Neuronal stem cell (in vitro differentiated cells): ENCODE measurements at regions not wholly inside any gene's neighbourhood (a gene's known extent, or its start where the extent isn't known, plus 50 kb on each side); places are given as distances from the start of the nearest gene placed in this dataset.

Source experiments
- DNase-seq: peaks from one replicate; pipeline ENCODE4 v3.0.0-alpha.2; 2013; ENCODE audit warnings: low spot score
- H2AFZ ChIP-seq: one replicate; pipeline ENCODE4 v1.6.1; 2013; ENCODE audit warnings: mild to moderate bottlenecking, low read length, inconsistent platforms
- H2AK5ac ChIP-seq: 2 replicates; pipeline ENCODE4 v1.6.1; 2013; ENCODE audit warnings: low read depth, mild to moderate bottlenecking, inconsistent platforms, low read length, moderate library complexity, mixed read lengths
- H2BK120ac ChIP-seq: 2 replicates; pipeline ENCODE4 v1.6.1; 2013; ENCODE audit warnings: low read depth, mild to moderate bottlenecking, inconsistent platforms, low read length, moderate library complexity, mixed read lengths
- H2BK12ac ChIP-seq: one replicate; pipeline ENCODE4 v1.6.1; 2013; ENCODE audit warnings: low read length, inconsistent platforms
- H2BK15ac ChIP-seq: 2 replicates; pipeline ENCODE4 v1.6.1; 2013; ENCODE audit warnings: mild to moderate bottlenecking, low read length, inconsistent platforms, mixed read lengths
- H2BK5ac ChIP-seq: one replicate; pipeline ENCODE4 v1.6.1; 2013; ENCODE audit warnings: inconsistent platforms, mild to moderate bottlenecking, low read length, moderate library complexity
- H3K14ac ChIP-seq: one replicate; pipeline ENCODE4 v1.6.1; 2013; ENCODE audit warnings: low read length, inconsistent platforms
- H3K18ac ChIP-seq: 2 replicates; pipeline ENCODE4 v1.6.1; 2013; ENCODE audit warnings: low read length, inconsistent platforms
- H3K23ac ChIP-seq: 2 replicates; pipeline ENCODE4 v1.6.1; 2013; ENCODE audit warnings: low read depth, mild to moderate bottlenecking, mixed read lengths, low read length, inconsistent platforms; ENCODE audit not compliant: poor library complexity
- H3K27ac ChIP-seq: replicated peaks from 3 replicates; pipeline ENCODE4 v1.5.1; 2013; ENCODE audit warnings: low read length, inconsistent platforms
- H3K27me3 ChIP-seq, 3 experiments: 2 replicates each; pipeline ENCODE4 v1.6.1; 2013; ENCODE audit warnings: low read length in 3 of 3, mild to moderate bottlenecking in 2 of 3, inconsistent platforms in 1 of 3, low read depth in 1 of 3, mixed read lengths in 1 of 3, moderate library complexity in 1 of 3; ENCODE audit not compliant: control insufficient read depth in 3 of 3, insufficient read depth in 3 of 3
- H3K36me3 ChIP-seq, 2 donors: replicated peaks in 1 of 2; 2 replicates each; pipeline ENCODE4 v1.6.1; 2013; ENCODE audit warnings: low read length in 2 of 2; ENCODE audit not compliant: control insufficient read depth in 2 of 2, insufficient read depth in 2 of 2
- H3K4ac ChIP-seq: 2 replicates; pipeline ENCODE4 v1.6.1; 2013; ENCODE audit warnings: inconsistent platforms, mild to moderate bottlenecking, low read length, moderate library complexity
- H3K4me1 ChIP-seq, 2 donors: 1 replicate in 1 of 2; 2 replicates in 1 of 2; pipeline ENCODE4 v1.6.1; 2013; ENCODE audit warnings: low read length in 2 of 2, low read depth in 1 of 2; ENCODE audit not compliant: control insufficient read depth in 2 of 2, insufficient read depth in 1 of 2
- H3K4me2 ChIP-seq: one replicate; pipeline ENCODE4 v1.6.1; 2013; ENCODE audit warnings: mild to moderate bottlenecking, low read length, inconsistent platforms; ENCODE audit not compliant: insufficient read depth, poor library complexity, severe bottlenecking
- H3K4me3 ChIP-seq, 2 donors: 2 replicates each; pipeline ENCODE4 v1.5.1; 2013; ENCODE audit warnings: low read length in 2 of 2, mild to moderate bottlenecking in 2 of 2, inconsistent platforms in 1 of 2, moderate library complexity in 1 of 2
- H3K79me1 ChIP-seq: one replicate; pipeline ENCODE4 v1.6.1; 2013; ENCODE audit warnings: low read depth, mild to moderate bottlenecking, inconsistent platforms, low read length, moderate library complexity
- H3K9ac ChIP-seq: one replicate; pipeline ENCODE4 v1.6.1; 2013; ENCODE audit warnings: mild to moderate bottlenecking, low read depth, low read length, inconsistent platforms; ENCODE audit not compliant: poor library complexity
- H3K9me3 ChIP-seq, 2 donors: replicated peaks in 1 of 2; 2 replicates each; pipeline versions ENCODE3 to v1.6.1; 2013; ENCODE audit warnings: low read length in 2 of 2, mild to moderate bottlenecking in 2 of 2, inconsistent platforms in 1 of 2, low read depth in 1 of 2, mixed read lengths in 1 of 2, moderate library complexity in 1 of 2; ENCODE audit not compliant: control insufficient read depth in 2 of 2, insufficient read depth in 1 of 2
- H4K8ac ChIP-seq: one replicate; pipeline ENCODE4 v1.6.1; 2013; ENCODE audit warnings: low read depth, mild to moderate bottlenecking, inconsistent platforms, low read length, moderate library complexity
- H4K91ac ChIP-seq: one replicate; pipeline ENCODE4 v1.6.1; 2013; ENCODE audit warnings: low read length, low read depth, mild to moderate bottlenecking, inconsistent platforms; ENCODE audit not compliant: poor library complexity
- WGBS, 2 donors: extraction: QIAGEN DNeasy Blood & Tissue Kit; methylation state at CpG; one replicate each; pipeline ENCODE4 v1.1.7; 2013; ENCODE audit warnings: missing lambda C conversion rate in 2 of 2, mixed read lengths in 1 of 2; ENCODE audit not compliant: insufficient read length in 2 of 2, insufficient replicate concordance in 1 of 2; ENCODE audit errors: extremely low coverage in 2 of 2; 5-methylcytosine and 5-hydroxymethylcytosine counted together

DNA sequence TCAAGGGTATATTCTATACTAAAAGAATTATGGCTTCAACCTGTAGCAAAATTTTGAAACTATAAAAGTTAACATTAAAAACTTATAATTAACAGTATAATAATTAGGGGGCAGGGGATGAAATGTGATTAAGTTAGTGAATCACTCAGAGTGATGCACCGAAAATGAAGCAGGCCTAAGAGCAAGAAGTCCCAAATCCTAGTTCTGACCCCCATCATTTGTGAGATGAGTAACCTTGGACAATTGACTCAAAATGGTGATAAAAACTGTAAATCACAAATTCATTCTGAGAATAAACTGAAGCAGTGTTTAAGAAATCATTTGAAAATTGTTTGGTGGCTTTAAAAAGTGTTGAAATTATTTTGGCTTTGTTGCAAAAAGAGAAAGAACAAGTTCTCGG lies 56.8 kb downstream of the KLF12 start:
- no peak overlapping the region for H2BK5ac ChIP-seq
- no peak overlapping the region for H2AK5ac ChIP-seq
- no peaks in the 10 kb centered on the region for H3K27me3 ChIP-seq
- H3K36me3 ChIP-seq, result peaks cover 0 to 4% of the 10 kb centered on the region in 2 donors
- no peak overlapping the region for H4K91ac ChIP-seq
- no peak overlapping the region for H3K4me2 ChIP-seq
- H3K18ac ChIP-seq, result no peak overlapping the region
- H3K4me1 ChIP-seq, result peaks cover 0 to 1% of the 10 kb centered on the region in 2 donors
- no peak overlapping the region for H2BK15ac ChIP-seq
- no peaks in the 10 kb centered on the region for H3K79me1 ChIP-seq
- H3K23ac ChIP-seq, result no peak overlapping the region
- H2BK12ac ChIP-seq, result no peak overlapping the region
- H2AFZ ChIP-seq, result no peak overlapping the region
- no peak overlapping the region for H3K27ac ChIP-seq
- no peak overlapping the region for H3K14ac ChIP-seq
- no peak overlapping the region for H3K9ac ChIP-seq
- no peak overlapping the region for H3K4ac ChIP-seq
- no peak overlapping the region for H4K8ac ChIP-seq
- WGBS, 2 donors, result no CpG with 5 or more reads among the region's 2 CpGs
- no peak for DNase-seq
- peaks cover 2 to 8% of the 10 kb centered on the region in 2 donors for H3K9me3 ChIP-seq
- no peak overlapping the region for H3K4me3 ChIP-seq
- no peak overlapping the region for H2BK120ac ChIP-seq

GRCh38 chr13:74074723-74075122 lies 59.5 kb downstream of the KLF12 start:
- Histone ChIP-seq H2BK5ac (no peak overlapping the region), H3K79me1 (no peaks in the 10 kb centered on the region), H3K9ac (no peak overlapping the region), H3K18ac (no peak overlapping the region), H4K91ac (no peak overlapping the region), H3K14ac (no peak overlapping the region), H2AFZ (no peak overlapping the region), H2BK120ac (no peak overlapping the region), H3K23ac (no peak overlapping the region), H3K4ac (no peak overlapping the region), H4K8ac (no peak overlapping the region), H2AK5ac (no peak overlapping the region), H3K36me3 (peaks cover 0 to 4% of the 10 kb centered on the region in 2 donors), H3K9me3 (peaks cover 0 to 8% of the 10 kb centered on the region in 2 donors), H3K4me2 (no peak overlapping the region), H3K4me1 (peaks cover 0 to 1% of the 10 kb centered on the region in 2 donors), H2BK12ac (no peak overlapping the region), H3K27me3 (no peaks in the 10 kb centered on the region), H2BK15ac (no peak overlapping the region), H3K27ac (no peak overlapping the region), H3K4me3 (no peak overlapping the region)
- no peak for DNase-seq

GRCh38 chr13:74073274-74073673 lies 60.9 kb downstream of the KLF12 start:
- Histone ChIP-seq H3K9ac (no peak overlapping the region), H3K23ac (no peak overlapping the region), H3K18ac (no peak overlapping the region), H2AK5ac (no peak overlapping the region), H3K27ac (no peak overlapping the region), H2AFZ (no peak overlapping the region), H2BK5ac (no peak overlapping the region), H3K4ac (no peak overlapping the region), H4K91ac (no peak overlapping the region), H3K27me3 (no peaks in the 10 kb centered on the region), H4K8ac (no peak overlapping the region), H2BK12ac (no peak overlapping the region), H3K9me3 (peaks cover 0 to 8% of the 10 kb centered on the region in 2 donors), H2BK120ac (no peak overlapping the region), H3K4me3 (no peak overlapping the region), H3K14ac (no peak overlapping the region), H2BK15ac (no peak overlapping the region), H3K79me1 (no peaks in the 10 kb centered on the region), H3K4me2 (no peak overlapping the region), H3K36me3 (no peaks in the 10 kb centered on the region), H3K4me1 (peaks cover 0 to 1% of the 10 kb centered on the region in 2 donors)
- DNase-seq, result no peak
- WGBS, 2 donors, result no CpG with 5 or more reads among the region's 1 CpG

DNA sequence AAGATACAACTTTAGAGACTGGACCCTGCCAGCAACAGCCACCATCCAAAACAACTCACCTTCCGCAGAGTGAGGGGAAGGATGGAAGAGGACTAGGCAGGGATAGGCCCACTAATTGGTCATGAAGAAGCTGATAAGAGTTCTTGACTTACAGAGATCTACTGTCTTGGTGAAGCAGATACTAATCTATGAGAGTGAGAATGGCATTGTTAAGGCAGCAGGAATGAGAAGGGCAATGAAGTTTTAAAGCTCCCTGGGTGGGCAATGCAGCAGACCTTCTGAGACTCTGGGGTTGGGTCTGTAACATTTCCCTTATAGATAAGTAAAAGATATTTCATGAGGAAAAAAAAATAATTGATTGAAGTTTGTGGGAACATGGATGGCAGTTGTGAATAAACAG lies 63.7 kb downstream of the KLF12 start:
- H3K36me3 ChIP-seq, result peaks cover 0 to 8% of the 10 kb centered on the region in 2 donors
- H2AK5ac ChIP-seq, result no peak overlapping the region
- H3K27ac ChIP-seq, result no peak overlapping the region
- H3K4me1 ChIP-seq, result no peaks in the 10 kb centered on the region
- H2BK12ac ChIP-seq, result no peak overlapping the region
- H2AFZ ChIP-seq, result no peak overlapping the region
- H3K4ac ChIP-seq, result no peak overlapping the region
- no peak overlapping the region for H2BK120ac ChIP-seq
- no peaks in the 10 kb centered on the region for H3K27me3 ChIP-seq
- H2BK15ac ChIP-seq, result no peak overlapping the region
- no peak overlapping the region for H3K9ac ChIP-seq
- H3K9me3 ChIP-seq, result peaks cover 0 to 8% of the 10 kb centered on the region in 2 donors
- H3K23ac ChIP-seq, result no peak overlapping the region
- H4K91ac ChIP-seq, result no peak overlapping the region
- H3K14ac ChIP-seq, result no peak overlapping the region
- no peak overlapping the region for H3K4me3 ChIP-seq
- H3K79me1 ChIP-seq, result no peaks in the 10 kb centered on the region
- WGBS, 2 donors, result no CpG with 5 or more reads among the region's 1 CpG
- no peak overlapping the region for H3K4me2 ChIP-seq
- no peak for DNase-seq
- no peak overlapping the region for H3K18ac ChIP-seq
- H4K8ac ChIP-seq, result no peak overlapping the region
- no peak overlapping the region for H2BK5ac ChIP-seq
